ENCODE measurements at regions not wholly inside any gene's neighbourhood (a gene's known extent, or its start where the extent isn't known, plus 50 kb on each side); places are given as distances from the start of the nearest gene placed in this dataset.

GRCh38 chr5:36505021-36505420 lies 101.4 kb upstream of the SLC1A3 start:
- TF ChIP-seq POLR2AphosphoS5 (IDR thresholded peaks at IDR 0.05; ENCODE audit: borderline replicate concordance, low read depth, low read length) (no peak), EZH2 (IDR thresholded peaks at IDR 0.05) (no peak), FOXP2 (optimal IDR thresholded peaks at IDR 0.05; ENCODE audit: control extremely low read depth, extremely low read length, insufficient read depth) (no peak)
